ENCODE measurements at regions not wholly inside any gene's neighbourhood (a gene's known extent, or its start where the extent isn't known, plus 50 kb on each side); places are given as distances from the start of the nearest gene placed in this dataset.

- DNase-seq: no peak
- H3K27me3 ChIP-seq: no peaks in the 10 kb centered on the region
- TF ChIP-seq POLR2A (IDR thresholded peaks at IDR 0.05) (no peak), CTCF (IDR thresholded peaks at IDR 0.05) (no peak)
- no peak overlapping the region for H3K4me3 ChIP-seq (replicated peaks in 1 of 3)
- no peaks in the 10 kb centered on the region for H3K36me3 ChIP-seq
- no peaks in the 10 kb centered on the region for H3K9me3 ChIP-seq
- intact Hi-C loops (cut with DNase I): no loop called here
- H3K27ac ChIP-seq: no peak overlapping the region
- no peaks in the 10 kb centered on the region for H3K4me1 ChIP-seq
- 33 to 41% methylated on average over 4 of the region's 4 CpGs for WGBS, 2 donors
Observed at GRCh38 chr5:118705959-118706667, 282.2 kb downstream of the DTWD2 start.

GRCh38 chr5:118703241-118703640 lies 285.1 kb downstream of the DTWD2 start:
- TF ChIP-seq POLR2A (IDR thresholded peaks at IDR 0.05) (no peak), CTCF (IDR thresholded peaks at IDR 0.05) (no peak)
- WGBS, 2 donors: 81 to 86% methylated on average over 2 of the region's 2 CpGs
- Histone ChIP-seq H3K9me3 (no peaks in the 10 kb centered on the region), H3K4me1 (no peaks in the 10 kb centered on the region), H3K27me3 (no peaks in the 10 kb centered on the region), H3K27ac (no peak overlapping the region), H3K36me3 (no peaks in the 10 kb centered on the region), H3K4me3 (replicated peaks in 1 of 3) (no peak overlapping the region)
- no peak for DNase-seq
- intact Hi-C loops (cut with DNase I): no loop called here

- Histone ChIP-seq H3K9me3 (no peaks in the 10 kb centered on the region), H3K27me3 (no peaks in the 10 kb centered on the region), H3K36me3 (no peaks in the 10 kb centered on the region), H3K4me1 (no peaks in the 10 kb centered on the region), H3K27ac (no peak overlapping the region), H3K4me3 (replicated peaks in 1 of 3) (no peak overlapping the region)
- TF ChIP-seq POLR2A (IDR thresholded peaks at IDR 0.05) (no peak), CTCF (IDR thresholded peaks at IDR 0.05) (no peak)
- intact Hi-C loops (cut with DNase I): no loop called here
- no peak for DNase-seq
Observed at GRCh38 chr5:118701791-118702190, 286.6 kb downstream of the DTWD2 start.

DNA sequence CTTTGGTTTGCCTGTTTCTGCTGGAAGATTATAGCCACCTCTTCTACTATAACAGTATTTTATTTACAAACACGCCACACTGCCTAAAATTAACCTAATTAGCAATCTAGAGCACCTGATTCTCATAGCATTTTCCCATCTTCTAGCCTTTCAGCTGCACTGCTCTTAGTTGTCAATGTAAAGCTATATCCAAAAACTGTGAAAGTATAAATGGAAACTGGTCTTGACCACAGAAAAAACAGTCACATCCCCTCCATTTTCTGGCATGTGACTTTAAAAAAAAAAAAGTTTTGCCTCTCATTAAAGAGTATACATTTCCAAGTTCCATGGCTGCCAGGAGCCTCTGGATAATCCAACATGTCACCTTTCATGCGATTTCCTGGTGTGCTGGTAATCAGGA lies 287.8 kb downstream of the DTWD2 start:
- intact Hi-C loops (cut with DNase I): no loop called here
- 44 to 94% methylated on average over 2 of the region's 2 CpGs for WGBS, 2 donors

More for the DNA sequence above, 287.8 kb downstream of the DTWD2 start:
- DNase-seq: no peak
- Histone ChIP-seq H3K27me3 (no peaks in the 10 kb centered on the region), H3K36me3 (no peaks in the 10 kb centered on the region), H3K4me1 (no peaks in the 10 kb centered on the region), H3K4me3 (replicated peaks in 1 of 3) (no peak overlapping the region), H3K27ac (no peak overlapping the region), H3K9me3 (no peaks in the 10 kb centered on the region)
- TF ChIP-seq CTCF (IDR thresholded peaks at IDR 0.05) (no peak), POLR2A (IDR thresholded peaks at IDR 0.05) (no peak)

Data from thyroid gland (tissue), 4 donors.